MM.1S (cell line): ENCODE measurements at regions not wholly inside any gene's neighbourhood (a gene's known extent, or its start where the extent isn't known, plus 50 kb on each side); places are given as distances from the start of the nearest gene placed in this dataset.

ENCODE experiments used
- EZH2 ChIP-seq: fragments of 300-600 bp; sonication (generic); optimal IDR thresholded peaks from 2 replicates; pipeline ENCODE3; 2017; ENCODE audit warnings: low read depth, mild to moderate bottlenecking, antibody characterized with exemption, low read length, mixed read lengths
- EZH2phosphoT487 ChIP-seq: fragments of 300-600 bp; sonication (generic); IDR thresholded peaks from 2 replicates; pipeline ENCODE4 v1.6.1; 2018; ENCODE audit warnings: antibody characterized with exemption, low read length
- TF ChIP-seq, protein P1 (sequence below): fragments of 300-600 bp; sonication (generic); IDR thresholded peaks from 2 replicates; pipeline ENCODE4 v1.5.1; 2016; ENCODE audit warnings: antibody characterized with exemption, low read length, mixed read lengths

DNA sequence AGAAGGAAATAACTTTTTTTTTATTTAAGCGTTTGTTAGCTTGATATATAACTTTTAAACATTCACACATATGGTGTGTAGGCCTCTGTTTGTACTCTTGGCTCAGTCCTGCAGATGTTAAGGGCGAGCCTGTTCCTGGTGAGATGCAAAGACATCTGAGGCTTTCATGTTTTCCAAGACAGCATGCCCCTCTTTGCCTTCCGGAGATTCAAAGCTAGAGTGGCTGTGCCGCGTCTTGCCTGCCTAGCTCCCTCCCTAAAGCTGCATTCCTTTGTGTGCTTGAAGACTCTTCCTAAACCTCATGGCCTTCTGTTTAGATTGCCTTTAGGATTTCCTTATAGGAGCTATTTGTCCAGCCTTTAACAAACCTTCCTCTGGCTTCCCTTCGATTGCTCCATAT is 67.1 kb downstream of the MID1IP1 start:
- TF ChIP-seq, protein P1, sequence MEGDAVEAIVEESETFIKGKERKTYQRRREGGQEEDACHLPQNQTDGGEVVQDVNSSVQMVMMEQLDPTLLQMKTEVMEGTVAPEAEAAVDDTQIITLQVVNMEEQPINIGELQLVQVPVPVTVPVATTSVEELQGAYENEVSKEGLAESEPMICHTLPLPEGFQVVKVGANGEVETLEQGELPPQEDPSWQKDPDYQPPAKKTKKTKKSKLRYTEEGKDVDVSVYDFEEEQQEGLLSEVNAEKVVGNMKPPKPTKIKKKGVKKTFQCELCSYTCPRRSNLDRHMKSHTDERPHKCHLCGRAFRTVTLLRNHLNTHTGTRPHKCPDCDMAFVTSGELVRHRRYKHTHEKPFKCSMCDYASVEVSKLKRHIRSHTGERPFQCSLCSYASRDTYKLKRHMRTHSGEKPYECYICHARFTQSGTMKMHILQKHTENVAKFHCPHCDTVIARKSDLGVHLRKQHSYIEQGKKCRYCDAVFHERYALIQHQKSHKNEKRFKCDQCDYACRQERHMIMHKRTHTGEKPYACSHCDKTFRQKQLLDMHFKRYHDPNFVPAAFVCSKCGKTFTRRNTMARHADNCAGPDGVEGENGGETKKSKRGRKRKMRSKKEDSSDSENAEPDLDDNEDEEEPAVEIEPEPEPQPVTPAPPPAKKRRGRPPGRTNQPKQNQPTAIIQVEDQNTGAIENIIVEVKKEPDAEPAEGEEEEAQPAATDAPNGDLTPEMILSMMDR: no peak
- TF ChIP-seq EZH2phosphoT487: no peak
- no peak for TF ChIP-seq EZH2
